NCI-H2227 treated with DMSO at 0.1 percent for 48 hours (cell line): ENCODE measurements at regions not wholly inside any gene's neighbourhood (a gene's known extent, or its start where the extent isn't known, plus 50 kb on each side); places are given as distances from the start of the nearest gene placed in this dataset.

ENCODE experiments used
- DNase-seq: peaks from one replicate; lab custom pipeline; 2025; lab: John Stamatoyannopoulos, UW

GRCh38 chr2:128632501-128632800 lies 313.8 kb upstream of the HS6ST1 start:
- DNase-seq = no peak

- no peak for DNase-seq
Observed at GRCh38 chr2:128633501-128633900, 314.8 kb upstream of the HS6ST1 start.

- no peak for DNase-seq
Observed at GRCh38 chr2:128635361-128635900, 316.8 kb upstream of the HS6ST1 start.

GRCh38 chr2:128636802-128637147 lies 318.1 kb upstream of the HS6ST1 start:
- no peak for DNase-seq

GRCh38 chr2:128637481-128638155 lies 318.9 kb upstream of the HS6ST1 start:
- no peak for DNase-seq

GRCh38 chr2:128638341-128639119 lies 319.9 kb upstream of the HS6ST1 start:
- no peak for DNase-seq

GRCh38 chr2:128639120-128639477 lies 320.4 kb upstream of the HS6ST1 start:
- no peak for DNase-seq

- DNase-seq = no peak
Observed at GRCh38 chr2:128639693-128640092, 321.0 kb upstream of the HS6ST1 start.

- no peak for DNase-seq
Observed at GRCh38 chr2:128640166-128640844, 321.6 kb upstream of the HS6ST1 start.

GRCh38 chr2:128640845-128641360 lies 322.2 kb upstream of the HS6ST1 start:
- DNase-seq = no peak

GRCh38 chr2:128641421-128642080 lies 322.9 kb upstream of the HS6ST1 start:
- DNase-seq = no peak

GRCh38 chr2:128642316-128642715 lies 323.6 kb upstream of the HS6ST1 start:
- DNase-seq = no peak

- DNase-seq = no peak
Observed at GRCh38 chr2:128642821-128643220, 324.2 kb upstream of the HS6ST1 start.

GRCh38 chr2:128643221-128644065 lies 324.8 kb upstream of the HS6ST1 start:
- DNase-seq = no peak

- DNase-seq = no peak
Observed at GRCh38 chr2:128644156-128644555, 325.5 kb upstream of the HS6ST1 start.

- DNase-seq = no peak
Observed at GRCh38 chr2:128644718-128645256, 326.1 kb upstream of the HS6ST1 start.

GRCh38 chr2:128645631-128646030 lies 327.0 kb upstream of the HS6ST1 start:
- DNase-seq = no peak

GRCh38 chr2:128646091-128646490 lies 327.4 kb upstream of the HS6ST1 start:
- no peak for DNase-seq

- DNase-seq = no peak
Observed at GRCh38 chr2:128646691-128647090, 328.0 kb upstream of the HS6ST1 start.

- no peak for DNase-seq
Observed at GRCh38 chr2:128651000-128651399, 332.3 kb upstream of the HS6ST1 start.

GRCh38 chr2:128654408-128654807 lies 335.7 kb upstream of the HS6ST1 start:
- DNase-seq = no peak
